ENCODE measurements at regions not wholly inside any gene's neighbourhood (a gene's known extent, or its start where the extent isn't known, plus 50 kb on each side); places are given as distances from the start of the nearest gene placed in this dataset.

DNA sequence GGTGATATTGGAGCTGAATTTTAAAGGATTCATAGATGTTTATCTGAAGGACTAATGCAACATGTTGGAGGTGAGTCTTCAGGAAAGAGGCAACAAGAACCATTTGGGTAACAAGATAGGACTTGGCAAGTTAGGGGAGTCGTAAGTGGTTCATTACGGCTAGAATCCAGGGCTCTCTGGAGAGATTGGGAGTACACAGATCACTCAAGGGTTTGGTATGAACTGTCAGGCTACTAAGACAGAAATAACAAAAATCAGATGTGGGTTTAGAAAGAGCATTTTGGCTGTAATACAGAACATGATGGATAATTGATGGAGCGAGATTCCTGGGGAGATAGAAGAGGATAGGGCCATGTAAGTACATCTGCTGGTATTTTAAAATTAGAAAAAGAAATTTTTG is 86.3 kb upstream of the ESR1 start:
- H3K27me3 ChIP-seq (ENCODE audit: control insufficient read depth in 5 of 5, insufficient read depth in 4 of 5, low read length in 5 of 5) = no peaks in the 10 kb centered on the region
- peaks cover 0 to 19% (median 7%) of the 10 kb centered on the region in 5 donors for H3K4me1 ChIP-seq (ENCODE audit: control insufficient read depth in 5 of 5, insufficient read depth in 5 of 5, low read length in 5 of 5)
- no peaks in the 10 kb centered on the region for H3K36me3 ChIP-seq (ENCODE audit: control insufficient read depth in 5 of 5, insufficient read depth in 5 of 5, low read length in 5 of 5)
- H3K27ac ChIP-seq (ENCODE audit: low read depth, low read length) = no peak overlapping the region
- no peak overlapping the region for H3K9ac ChIP-seq (ENCODE audit: low read length in 5 of 5)
- H3K9me3 ChIP-seq (ENCODE audit: control insufficient read depth in 5 of 5, low read length in 5 of 5) = no peaks in the 10 kb centered on the region
- no peak overlapping the region for H3K4me3 ChIP-seq (ENCODE audit: low read depth in 1 of 5, low read length in 5 of 5)

DNA sequence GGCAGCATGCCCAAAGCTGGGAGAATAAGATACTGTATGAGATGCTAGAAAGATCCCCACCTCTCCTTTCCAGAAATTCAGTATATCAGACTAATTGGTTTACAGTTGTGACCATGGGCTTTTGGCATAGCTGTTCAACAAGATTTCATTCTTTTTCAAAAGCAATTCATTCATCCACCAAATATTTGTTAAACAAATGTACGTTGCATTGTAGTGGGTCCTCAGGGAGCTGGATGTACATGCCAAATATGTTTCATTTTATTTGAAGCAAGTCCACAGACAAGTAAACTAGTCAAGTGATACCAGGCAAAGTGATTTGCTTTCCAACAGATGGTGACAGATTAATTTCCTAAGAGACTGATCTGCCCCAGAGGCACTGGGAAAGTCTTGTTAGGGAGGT is 85.8 kb upstream of the ESR1 start:
- Histone ChIP-seq H3K4me1 (ENCODE audit: control insufficient read depth in 5 of 5, insufficient read depth in 5 of 5, low read length in 5 of 5) (peaks cover 0 to 15% (median 5%) of the 10 kb centered on the region in 5 donors), H3K36me3 (ENCODE audit: control insufficient read depth in 5 of 5, insufficient read depth in 5 of 5, low read length in 5 of 5) (no peaks in the 10 kb centered on the region), H3K27ac (ENCODE audit: low read depth, low read length) (no peak overlapping the region), H3K27me3 (ENCODE audit: control insufficient read depth in 5 of 5, insufficient read depth in 4 of 5, low read length in 5 of 5) (no peaks in the 10 kb centered on the region), H3K4me3 (ENCODE audit: low read depth in 1 of 5, low read length in 5 of 5) (no peak overlapping the region), H3K9ac (ENCODE audit: low read length in 5 of 5) (no peak overlapping the region), H3K9me3 (ENCODE audit: control insufficient read depth in 5 of 5, low read length in 5 of 5) (no peaks in the 10 kb centered on the region)

DNA sequence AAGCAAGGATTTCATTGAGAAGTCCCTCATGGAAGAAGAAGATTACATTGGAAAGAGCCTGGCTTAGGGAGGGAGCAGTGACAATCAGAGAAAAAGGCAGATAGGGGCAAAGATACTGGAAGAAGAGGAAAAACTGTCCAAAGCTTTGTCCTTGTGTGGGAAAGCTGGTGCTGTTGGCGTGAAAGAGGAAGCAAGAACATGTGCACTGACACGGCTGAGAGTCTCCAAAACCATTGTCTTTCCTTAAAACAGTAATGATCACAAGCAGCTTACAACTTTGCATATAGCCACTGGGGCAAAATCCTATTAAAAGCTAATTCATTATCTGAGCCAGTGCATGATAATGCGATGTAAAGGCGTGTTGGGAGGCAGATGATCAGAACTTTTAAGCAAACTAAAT is 85.1 kb upstream of the ESR1 start:
- no peak overlapping the region for H3K4me3 ChIP-seq (ENCODE audit: low read depth in 1 of 5, low read length in 5 of 5)
- no peak overlapping the region for H3K27ac ChIP-seq (ENCODE audit: low read depth, low read length)
- no peaks in the 10 kb centered on the region for H3K36me3 ChIP-seq (ENCODE audit: control insufficient read depth in 5 of 5, insufficient read depth in 5 of 5, low read length in 5 of 5)
- H3K9ac ChIP-seq (ENCODE audit: low read length in 5 of 5) = no peak overlapping the region
- no peaks in the 10 kb centered on the region for H3K27me3 ChIP-seq (ENCODE audit: control insufficient read depth in 5 of 5, insufficient read depth in 4 of 5, low read length in 5 of 5)
- no peaks in the 10 kb centered on the region for H3K9me3 ChIP-seq (ENCODE audit: control insufficient read depth in 5 of 5, low read length in 5 of 5)
- H3K4me1 ChIP-seq (ENCODE audit: control insufficient read depth in 5 of 5, insufficient read depth in 5 of 5, low read length in 5 of 5) = peaks cover 0 to 15% (median 5%) of the 10 kb centered on the region in 5 donors

DNA sequence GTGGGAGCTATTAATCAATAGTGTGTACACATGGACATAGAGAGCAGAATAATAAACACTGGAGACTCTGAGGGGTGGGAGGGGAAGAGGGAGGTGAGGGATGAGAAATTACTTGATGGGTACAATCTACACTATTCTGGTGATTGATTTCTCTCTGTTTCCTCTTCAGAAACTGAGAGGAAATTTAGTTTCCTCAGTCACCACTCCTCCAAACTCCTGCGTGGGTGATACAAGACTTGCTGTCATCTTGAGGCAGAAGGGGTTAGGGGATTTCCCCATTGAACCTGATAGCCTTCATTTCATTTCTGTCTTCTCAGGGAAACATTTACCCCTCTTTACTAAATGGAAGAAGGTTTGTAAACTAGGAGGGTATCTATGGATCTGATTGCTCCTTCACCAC is 84.3 kb upstream of the ESR1 start:
- peaks cover 0 to 15% (median 5%) of the 10 kb centered on the region in 5 donors for H3K4me1 ChIP-seq (ENCODE audit: control insufficient read depth in 5 of 5, insufficient read depth in 5 of 5, low read length in 5 of 5)
- no peaks in the 10 kb centered on the region for H3K9me3 ChIP-seq (ENCODE audit: control insufficient read depth in 5 of 5, low read length in 5 of 5)
- H3K27ac ChIP-seq (ENCODE audit: low read depth, low read length) = no peak overlapping the region
- no peaks in the 10 kb centered on the region for H3K27me3 ChIP-seq (ENCODE audit: control insufficient read depth in 5 of 5, insufficient read depth in 4 of 5, low read length in 5 of 5)
- H3K9ac ChIP-seq (ENCODE audit: low read length in 5 of 5) = no peak overlapping the region
- H3K36me3 ChIP-seq (ENCODE audit: control insufficient read depth in 5 of 5, insufficient read depth in 5 of 5, low read length in 5 of 5) = no peaks in the 10 kb centered on the region
- no peak overlapping the region for H3K4me3 ChIP-seq (ENCODE audit: low read depth in 1 of 5, low read length in 5 of 5)

DNA sequence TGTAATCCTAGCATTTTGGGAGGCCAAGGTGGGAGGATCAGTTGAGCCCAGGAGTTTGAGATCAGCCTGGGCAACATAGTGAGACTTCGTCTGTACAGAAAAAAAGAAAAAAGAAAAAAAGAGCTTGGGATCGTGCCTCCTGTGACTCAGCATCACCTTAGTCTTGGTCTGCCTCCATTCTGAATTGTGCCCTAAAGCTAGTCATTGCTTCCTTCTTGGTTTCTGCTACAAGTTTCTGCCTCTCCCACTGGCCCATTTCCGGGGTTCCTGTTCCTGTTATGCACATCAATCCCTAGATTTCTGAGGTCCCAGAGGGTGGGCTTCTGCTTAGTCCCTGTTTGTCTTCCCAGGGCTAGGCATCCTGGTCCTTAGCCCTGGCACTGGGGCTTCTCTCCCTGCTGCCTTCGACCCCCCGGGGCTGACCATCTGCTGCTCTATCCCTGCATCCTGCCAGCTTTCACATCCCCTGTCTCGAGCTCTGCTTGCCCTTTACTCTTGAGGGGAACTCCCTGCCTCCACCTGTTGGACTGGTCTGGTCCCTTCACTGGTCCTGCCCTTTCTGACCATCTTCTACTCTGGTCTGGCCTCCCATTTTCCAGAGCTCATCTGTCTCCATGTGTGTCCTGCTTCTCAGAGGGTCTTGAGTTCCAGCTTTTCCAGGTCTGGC is 77.5 kb upstream of the ESR1 start:
- peaks cover 0 to 22% (median 6%) of the 10 kb centered on the region in 5 donors for H3K4me1 ChIP-seq (ENCODE audit: control insufficient read depth in 5 of 5, insufficient read depth in 5 of 5, low read length in 5 of 5)
- H3K9ac ChIP-seq (ENCODE audit: low read length in 5 of 5) = no peak overlapping the region
- no peaks in the 10 kb centered on the region for H3K27me3 ChIP-seq (ENCODE audit: control insufficient read depth in 5 of 5, insufficient read depth in 4 of 5, low read length in 5 of 5)
- no peak overlapping the region for H3K4me3 ChIP-seq (ENCODE audit: low read depth in 1 of 5, low read length in 5 of 5)
- H3K36me3 ChIP-seq (ENCODE audit: control insufficient read depth in 5 of 5, insufficient read depth in 5 of 5, low read length in 5 of 5) = no peaks in the 10 kb centered on the region
- H3K27ac ChIP-seq (ENCODE audit: low read depth, low read length) = no peak overlapping the region
- peaks cover 0 to 7% (median 6%) of the 10 kb centered on the region in 5 donors for H3K9me3 ChIP-seq (ENCODE audit: control insufficient read depth in 5 of 5, low read length in 5 of 5)

DNA sequence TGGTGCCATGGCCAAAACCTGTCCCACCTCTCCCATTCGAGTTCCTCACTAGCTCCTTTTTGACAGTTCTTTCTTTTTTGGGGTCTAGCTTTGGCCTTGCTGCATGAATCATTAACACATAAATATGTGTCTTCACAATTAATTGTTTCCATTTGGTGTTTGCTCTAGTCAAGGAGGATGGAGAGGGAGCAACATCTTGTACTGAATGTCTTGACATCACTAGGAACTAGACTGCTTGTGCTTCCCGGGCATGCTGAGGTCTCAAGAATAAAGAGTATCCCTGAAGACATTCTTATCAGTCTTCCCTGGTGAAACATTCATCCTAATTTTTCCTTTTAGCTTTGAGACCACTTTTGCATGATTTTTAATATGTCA is 77.0 kb upstream of the ESR1 start:
- H3K36me3 ChIP-seq (ENCODE audit: control insufficient read depth in 5 of 5, insufficient read depth in 5 of 5, low read length in 5 of 5) = no peaks in the 10 kb centered on the region
- peaks cover 0 to 22% (median 6%) of the 10 kb centered on the region in 5 donors for H3K4me1 ChIP-seq (ENCODE audit: control insufficient read depth in 5 of 5, insufficient read depth in 5 of 5, low read length in 5 of 5)
- no peak overlapping the region for H3K4me3 ChIP-seq (ENCODE audit: low read depth in 1 of 5, low read length in 5 of 5)
- H3K27me3 ChIP-seq (ENCODE audit: control insufficient read depth in 5 of 5, insufficient read depth in 4 of 5, low read length in 5 of 5) = no peaks in the 10 kb centered on the region
- H3K9me3 ChIP-seq (ENCODE audit: control insufficient read depth in 5 of 5, low read length in 5 of 5) = peaks cover 0 to 7% (median 6%) of the 10 kb centered on the region in 5 donors
- no peak overlapping the region for H3K9ac ChIP-seq (ENCODE audit: low read length in 5 of 5)
- H3K27ac ChIP-seq (ENCODE audit: low read depth, low read length) = no peak overlapping the region

DNA sequence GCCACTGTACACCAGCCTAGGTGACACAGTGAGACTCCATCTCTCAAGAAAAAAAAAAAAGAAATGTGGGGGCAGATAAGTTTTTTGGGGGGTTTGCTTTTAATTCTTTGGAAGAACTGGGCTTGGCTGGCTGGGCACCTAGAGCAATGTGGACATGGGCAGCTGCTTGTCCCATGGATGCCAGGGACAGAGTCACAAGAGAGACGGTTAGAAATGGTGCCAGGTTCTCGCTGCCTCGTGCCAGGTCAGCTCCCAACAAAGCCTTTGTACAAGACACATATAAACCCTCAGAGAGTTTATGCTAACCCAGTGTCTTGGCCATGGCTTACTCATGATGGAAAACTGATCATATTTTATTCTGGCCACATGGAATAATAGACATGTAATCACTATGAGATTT is 76.2 kb upstream of the ESR1 start:
- Histone ChIP-seq H3K9me3 (ENCODE audit: control insufficient read depth in 5 of 5, low read length in 5 of 5) (peaks cover 0 to 7% (median 6%) of the 10 kb centered on the region in 5 donors), H3K9ac (ENCODE audit: low read length in 5 of 5) (no peak overlapping the region), H3K4me1 (ENCODE audit: control insufficient read depth in 5 of 5, insufficient read depth in 5 of 5, low read length in 5 of 5) (peaks cover 0 to 22% (median 6%) of the 10 kb centered on the region in 5 donors), H3K4me3 (ENCODE audit: low read depth in 1 of 5, low read length in 5 of 5) (no peak overlapping the region), H3K36me3 (ENCODE audit: control insufficient read depth in 5 of 5, insufficient read depth in 5 of 5, low read length in 5 of 5) (no peaks in the 10 kb centered on the region), H3K27ac (ENCODE audit: low read depth, low read length) (no peak overlapping the region), H3K27me3 (ENCODE audit: control insufficient read depth in 5 of 5, insufficient read depth in 4 of 5, low read length in 5 of 5) (no peaks in the 10 kb centered on the region)

DNA sequence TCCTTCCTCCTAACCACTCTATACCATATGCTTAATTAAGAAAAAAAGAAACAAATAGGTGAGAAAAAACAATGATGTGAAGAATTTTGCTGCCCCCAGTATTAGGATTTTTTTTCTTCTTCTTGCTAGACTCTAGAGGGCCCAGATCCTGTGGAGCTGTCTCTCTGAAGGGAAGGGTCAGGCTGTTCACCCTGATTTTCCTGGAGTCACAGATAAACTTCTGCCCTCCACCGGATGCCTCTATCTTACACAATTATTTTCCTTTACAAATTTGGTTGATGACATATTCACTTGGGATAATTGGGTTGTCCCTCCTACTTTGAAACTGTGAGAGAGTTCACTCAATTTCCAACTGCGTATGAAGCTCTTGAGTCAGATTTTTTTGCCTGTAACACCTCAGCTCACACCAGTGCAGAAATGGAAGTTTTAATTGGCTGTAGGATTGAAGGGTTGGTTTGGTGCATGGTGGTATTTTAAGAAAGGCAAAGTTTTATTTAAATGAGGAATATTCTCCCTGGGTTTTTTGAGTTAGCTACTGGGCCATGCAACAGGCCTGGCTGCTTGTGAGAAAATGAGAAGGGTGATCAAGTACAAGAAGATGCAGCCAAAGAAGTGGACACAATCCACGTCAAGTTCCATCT is 73.7 kb upstream of the ESR1 start:
- H3K4me1 ChIP-seq (ENCODE audit: control insufficient read depth in 5 of 5, insufficient read depth in 5 of 5, low read length in 5 of 5) = peaks cover 0 to 25% (median 6%) of the 10 kb centered on the region in 5 donors
- H3K9me3 ChIP-seq (ENCODE audit: control insufficient read depth in 5 of 5, low read length in 5 of 5) = peaks cover 0 to 7% (median 5%) of the 10 kb centered on the region in 5 donors
- H3K27me3 ChIP-seq (ENCODE audit: control insufficient read depth in 5 of 5, insufficient read depth in 4 of 5, low read length in 5 of 5) = no peaks in the 10 kb centered on the region
- H3K27ac ChIP-seq (ENCODE audit: low read depth, low read length) = peak overlapping the region; percentile 73
- no peaks in the 10 kb centered on the region for H3K36me3 ChIP-seq (ENCODE audit: control insufficient read depth in 5 of 5, insufficient read depth in 5 of 5, low read length in 5 of 5)
- H3K9ac ChIP-seq (ENCODE audit: low read length in 5 of 5) = peak overlapping the region in 1 of 5 donors; percentile 47
- no peak overlapping the region for H3K4me3 ChIP-seq (ENCODE audit: low read depth in 1 of 5, low read length in 5 of 5)

DNA sequence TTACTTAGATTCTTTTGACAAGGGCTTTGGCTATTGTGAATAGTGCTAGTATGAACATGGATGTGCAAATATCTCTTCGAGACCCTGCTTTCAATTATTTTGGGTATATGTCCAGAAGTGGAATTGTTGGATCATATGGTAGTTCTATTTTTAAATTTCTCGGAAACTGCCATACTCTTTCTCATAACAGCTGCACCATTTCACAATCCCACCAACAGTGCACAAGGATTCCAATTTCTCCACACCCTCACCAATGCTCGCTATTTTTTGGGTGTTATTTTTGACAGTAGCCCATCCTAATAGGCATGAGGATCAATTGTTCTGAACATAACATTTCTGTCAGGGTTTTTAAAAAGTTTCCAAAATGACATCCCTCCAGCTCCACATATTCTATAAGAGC is 69.2 kb upstream of the ESR1 start:
- Histone ChIP-seq H3K27ac (ENCODE audit: low read depth, low read length) (no peak overlapping the region), H3K36me3 (ENCODE audit: control insufficient read depth in 5 of 5, insufficient read depth in 5 of 5, low read length in 5 of 5) (no peaks in the 10 kb centered on the region), H3K4me3 (ENCODE audit: low read depth in 1 of 5, low read length in 5 of 5) (no peak overlapping the region), H3K4me1 (ENCODE audit: control insufficient read depth in 5 of 5, insufficient read depth in 5 of 5, low read length in 5 of 5) (peaks cover 0 to 16% (median 12%) of the 10 kb centered on the region in 5 donors), H3K9me3 (ENCODE audit: control insufficient read depth in 5 of 5, low read length in 5 of 5) (no peaks in the 10 kb centered on the region), H3K27me3 (ENCODE audit: control insufficient read depth in 5 of 5, insufficient read depth in 4 of 5, low read length in 5 of 5) (no peaks in the 10 kb centered on the region), H3K9ac (ENCODE audit: low read length in 5 of 5) (no peak overlapping the region)

DNA sequence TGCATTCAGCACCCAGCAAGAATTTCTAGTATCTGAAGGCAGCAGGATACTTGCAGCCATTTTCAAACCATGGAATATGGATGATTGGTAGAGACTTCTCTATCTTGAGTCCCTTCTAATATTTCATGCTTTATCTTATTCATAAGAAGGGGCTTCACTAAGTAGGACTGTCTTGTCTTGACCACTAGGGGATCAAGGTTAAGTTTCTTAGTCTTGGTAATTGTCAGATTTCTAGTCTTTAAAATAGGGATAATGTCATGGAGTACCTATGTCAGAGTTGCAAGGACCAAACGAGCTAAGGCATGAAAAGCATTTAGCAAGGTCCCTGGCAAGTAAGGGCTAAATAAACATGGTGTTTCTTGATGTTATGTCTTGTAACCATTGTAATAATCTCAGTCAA is 68.5 kb upstream of the ESR1 start:
- H3K9me3 ChIP-seq (ENCODE audit: control insufficient read depth in 5 of 5, low read length in 5 of 5) = no peaks in the 10 kb centered on the region
- no peak overlapping the region for H3K9ac ChIP-seq (ENCODE audit: low read length in 5 of 5)

More for the DNA sequence above, 68.5 kb upstream of the ESR1 start:
- H3K36me3 ChIP-seq (ENCODE audit: control insufficient read depth in 5 of 5, insufficient read depth in 5 of 5, low read length in 5 of 5) = no peaks in the 10 kb centered on the region
- peaks cover 0 to 13% (median 12%) of the 10 kb centered on the region in 5 donors for H3K4me1 ChIP-seq (ENCODE audit: control insufficient read depth in 5 of 5, insufficient read depth in 5 of 5, low read length in 5 of 5)
- no peaks in the 10 kb centered on the region for H3K27me3 ChIP-seq (ENCODE audit: control insufficient read depth in 5 of 5, insufficient read depth in 4 of 5, low read length in 5 of 5)
- H3K27ac ChIP-seq (ENCODE audit: low read depth, low read length) = no peak overlapping the region
- no peak overlapping the region for H3K4me3 ChIP-seq (ENCODE audit: low read depth in 1 of 5, low read length in 5 of 5)

Data from subcutaneous abdominal adipose tissue (tissue), 5 donors.